Hypothalamus (tissue), 51 donors: ENCODE measurements at regions not wholly inside any gene's neighbourhood (a gene's known extent, or its start where the extent isn't known, plus 50 kb on each side); places are given as distances from the start of the nearest gene placed in this dataset.

Source experiments
- DNase-seq, 51 donors: peaks; one replicate each; lab custom pipeline; 2025; lab: John Stamatoyannopoulos, UW

- DNase-seq: no peak
These were observed 446.7 kb upstream of the B3GALT2 start for GRCh38 chr1:193633093-193633492.

- no peak for DNase-seq
These were observed 444.9 kb upstream of the B3GALT2 start for GRCh38 chr1:193631306-193631705.

- no peak for DNase-seq
These were observed 443.5 kb upstream of the B3GALT2 start for GRCh38 chr1:193629875-193630274.

- DNase-seq: no peak
These were observed 440.3 kb upstream of the B3GALT2 start for GRCh38 chr1:193626695-193627094.

GRCh38 chr1:193625255-193625654 is 438.8 kb upstream of the B3GALT2 start:
- no peak for DNase-seq

GRCh38 chr1:193619911-193620310 is 433.5 kb upstream of the B3GALT2 start:
- DNase-seq: no peak

GRCh38 chr1:193614817-193615216 is 428.4 kb upstream of the B3GALT2 start:
- no peak for DNase-seq

GRCh38 chr1:193614275-193614674 is 427.9 kb upstream of the B3GALT2 start:
- no peak for DNase-seq

- DNase-seq: no peak
These were observed 426.6 kb upstream of the B3GALT2 start for GRCh38 chr1:193613041-193613440.

- no peak for DNase-seq
These were observed 423.2 kb upstream of the B3GALT2 start for GRCh38 chr1:193609592-193609991.

- no peak for DNase-seq
These were observed 421.4 kb upstream of the B3GALT2 start for GRCh38 chr1:193607787-193608186.

- no peak for DNase-seq
These were observed 419.6 kb upstream of the B3GALT2 start for GRCh38 chr1:193606035-193606434.

- DNase-seq: no peak
These were observed 416.3 kb upstream of the B3GALT2 start for GRCh38 chr1:193602705-193603104.

- no peak for DNase-seq
These were observed 406.9 kb upstream of the B3GALT2 start for GRCh38 chr1:193593147-193593885.

GRCh38 chr1:193592317-193592716 is 405.9 kb upstream of the B3GALT2 start:
- no peak for DNase-seq

GRCh38 chr1:193590102-193590501 is 403.7 kb upstream of the B3GALT2 start:
- DNase-seq: no peak

- DNase-seq: no peak
These were observed 403.2 kb upstream of the B3GALT2 start for GRCh38 chr1:193589597-193590040.

GRCh38 chr1:193588311-193589082 is 402.1 kb upstream of the B3GALT2 start:
- no peak for DNase-seq

GRCh38 chr1:193584731-193585239 is 398.4 kb upstream of the B3GALT2 start:
- no peak for DNase-seq

- no peak for DNase-seq
These were observed 394.9 kb upstream of the B3GALT2 start for GRCh38 chr1:193581341-193581740.

GRCh38 chr1:193580419-193580818 is 394.0 kb upstream of the B3GALT2 start:
- DNase-seq: no peak

- no peak for DNase-seq
These were observed 392.9 kb upstream of the B3GALT2 start for GRCh38 chr1:193579323-193579722.
